ENCODE measurements at regions not wholly inside any gene's neighbourhood (a gene's known extent, or its start where the extent isn't known, plus 50 kb on each side); places are given as distances from the start of the nearest gene placed in this dataset.

GRCh38 chr16:5326395-5326794 lies 228.8 kb upstream of the EEF2KMT start:
- TF ChIP-seq CTCF (IDR thresholded peaks at IDR 0.05; ENCODE audit: low read depth, low read length) (no peak), EZH2phosphoT487 (IDR thresholded peaks at IDR 0.05; ENCODE audit: low read depth) (no peak)
